ENCODE measurements at regions not wholly inside any gene's neighbourhood (a gene's known extent, or its start where the extent isn't known, plus 50 kb on each side); places are given as distances from the start of the nearest gene placed in this dataset.

DNA sequence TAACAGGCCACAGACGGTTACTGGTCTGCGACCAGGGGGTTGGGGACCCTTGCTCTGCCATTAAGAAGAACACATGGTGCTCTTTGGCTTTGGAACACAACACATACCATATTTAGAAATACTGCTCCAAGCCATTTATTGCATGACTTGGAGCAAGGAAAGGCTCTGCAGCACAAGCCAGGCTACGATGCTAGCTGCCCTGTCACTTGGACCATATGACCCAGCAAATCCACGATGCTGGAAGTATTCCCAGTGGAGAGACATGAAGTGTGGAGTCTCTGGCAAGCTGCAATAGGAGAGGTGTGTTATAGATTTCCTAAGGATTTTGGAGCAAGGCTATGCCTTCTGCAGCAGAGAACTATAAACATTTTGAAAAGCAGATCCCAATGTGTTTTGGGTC, 171.2 kb downstream of the HAUS1 start:
- POLR2A ChIA-PET, result no interaction called here

DNA sequence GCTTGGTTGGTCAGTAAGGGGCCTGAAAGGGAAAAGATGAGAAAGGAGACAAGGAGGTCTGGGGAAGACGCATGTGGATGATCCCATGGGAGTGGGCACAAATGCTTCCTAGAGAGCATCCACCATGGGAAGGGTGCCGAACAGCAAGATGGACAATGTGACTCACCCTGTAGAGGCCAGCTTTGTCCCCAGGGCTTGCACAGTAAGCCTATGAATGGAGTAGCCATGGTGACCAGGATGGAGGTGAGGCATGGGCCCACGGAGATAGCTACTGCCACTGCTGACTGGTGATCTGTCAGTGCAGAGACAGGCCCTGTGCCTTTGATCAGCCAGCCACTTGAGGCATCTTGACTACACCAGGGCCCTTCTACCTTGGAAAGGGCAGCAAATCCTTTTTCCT, 172.6 kb downstream of the HAUS1 start:
- Histone ChIP-seq H3K9me3 (ENCODE audit: control insufficient read depth in 1 of 2, insufficient read depth in 1 of 2, low read depth in 1 of 2, low read length in 2 of 2) (no peaks in the 10 kb centered on the region), H4K20me1 (ENCODE audit: insufficient read depth) (no peaks in the 10 kb centered on the region), H3K9me2 (ENCODE audit: insufficient read depth) (no peaks in the 10 kb centered on the region), H3K9ac (ENCODE audit: low read length) (no peak overlapping the region), H3K4me2 (ENCODE audit: low read length) (no peak overlapping the region), H3K4me1 (ENCODE audit: control insufficient read depth in 1 of 2, insufficient read depth in 2 of 2, low read length in 2 of 2) (no peaks in the 10 kb centered on the region), H3K36me3 (ENCODE audit: control insufficient read depth in 1 of 2, insufficient read depth in 2 of 2, low read length in 2 of 2) (no peaks in the 10 kb centered on the region), H3K27ac (ENCODE audit: low read depth, low read length) (no peak overlapping the region), H3K27me3 (ENCODE audit: insufficient read depth, low read length) (no peaks in the 10 kb centered on the region), H2AFZ (ENCODE audit: low read depth, low read length, poor library complexity, severe bottlenecking) (no peak overlapping the region), H3K4me3 (replicated peaks in 1 of 2; ENCODE audit: low read depth in 1 of 2, low read length in 2 of 2) (no peak overlapping the region), H3K79me2 (ENCODE audit: insufficient read depth, low read length) (no peaks in the 10 kb centered on the region)
- CTCF ChIA-PET, result interaction anchor here (1.7 kb wide), 1 partner anchor 381 kb away, joined by 6 read pairs; no protein-coding TSS in a partner anchor
- no peak for ATAC-seq
- POLR2A ChIA-PET, result no interaction called here
- TF ChIP-seq CBX3 (IDR thresholded peaks at IDR 0.05; ENCODE audit: low read depth), result no peak
- no peak for TF ChIP-seq JUND (IDR thresholded peaks at IDR 0.05)
- TF ChIP-seq, protein P1, sequence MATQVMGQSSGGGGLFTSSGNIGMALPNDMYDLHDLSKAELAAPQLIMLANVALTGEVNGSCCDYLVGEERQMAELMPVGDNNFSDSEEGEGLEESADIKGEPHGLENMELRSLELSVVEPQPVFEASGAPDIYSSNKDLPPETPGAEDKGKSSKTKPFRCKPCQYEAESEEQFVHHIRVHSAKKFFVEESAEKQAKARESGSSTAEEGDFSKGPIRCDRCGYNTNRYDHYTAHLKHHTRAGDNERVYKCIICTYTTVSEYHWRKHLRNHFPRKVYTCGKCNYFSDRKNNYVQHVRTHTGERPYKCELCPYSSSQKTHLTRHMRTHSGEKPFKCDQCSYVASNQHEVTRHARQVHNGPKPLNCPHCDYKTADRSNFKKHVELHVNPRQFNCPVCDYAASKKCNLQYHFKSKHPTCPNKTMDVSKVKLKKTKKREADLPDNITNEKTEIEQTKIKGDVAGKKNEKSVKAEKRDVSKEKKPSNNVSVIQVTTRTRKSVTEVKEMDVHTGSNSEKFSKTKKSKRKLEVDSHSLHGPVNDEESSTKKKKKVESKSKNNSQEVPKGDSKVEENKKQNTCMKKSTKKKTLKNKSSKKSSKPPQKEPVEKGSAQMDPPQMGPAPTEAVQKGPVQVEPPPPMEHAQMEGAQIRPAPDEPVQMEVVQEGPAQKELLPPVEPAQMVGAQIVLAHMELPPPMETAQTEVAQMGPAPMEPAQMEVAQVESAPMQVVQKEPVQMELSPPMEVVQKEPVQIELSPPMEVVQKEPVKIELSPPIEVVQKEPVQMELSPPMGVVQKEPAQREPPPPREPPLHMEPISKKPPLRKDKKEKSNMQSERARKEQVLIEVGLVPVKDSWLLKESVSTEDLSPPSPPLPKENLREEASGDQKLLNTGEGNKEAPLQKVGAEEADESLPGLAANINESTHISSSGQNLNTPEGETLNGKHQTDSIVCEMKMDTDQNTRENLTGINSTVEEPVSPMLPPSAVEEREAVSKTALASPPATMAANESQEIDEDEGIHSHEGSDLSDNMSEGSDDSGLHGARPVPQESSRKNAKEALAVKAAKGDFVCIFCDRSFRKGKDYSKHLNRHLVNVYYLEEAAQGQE (IDR thresholded peaks at IDR 0.05; ENCODE audit: low read depth), result no peak
- TF ChIP-seq FOSL1 (IDR thresholded peaks at IDR 0.05; ENCODE audit: low read depth), result no peak
- no peak for TF ChIP-seq RAD21 (IDR thresholded peaks at IDR 0.05; ENCODE audit: low read depth)
- no TSS peak for BruUV-seq (replicated peaks)
- RAD21 ChIA-PET (ENCODE audit: low non-redundant PET in 1 of 2, low total read pairs in 2 of 2, uncharacterized antibody in 2 of 2, unreplicated experiment in 2 of 2), result no interaction called here
- intact Hi-C loops (cut with micrococcal nuclease), result no loop called here
- no peak for DNase-seq (ENCODE audit: low read depth, low spot score)

More for the DNA sequence above, 171.2 kb downstream of the HAUS1 start:
- TF ChIP-seq SRF (IDR thresholded peaks at IDR 0.05; ENCODE audit: low read depth), result no peak
- TF ChIP-seq YY1 (IDR thresholded peaks at IDR 0.05; ENCODE audit: extremely low read depth, insufficient replicate concordance, low read depth, low read length), result no peak
- TF ChIP-seq EZH2 (IDR thresholded peaks at IDR 0.05), result no peak
- H3K4me1 ChIP-seq (ENCODE audit: control insufficient read depth in 1 of 2, insufficient read depth in 2 of 2, low read length in 2 of 2), result no peaks in the 10 kb centered on the region
- no peaks in the 10 kb centered on the region for H3K27me3 ChIP-seq (ENCODE audit: insufficient read depth, low read length)
- RAD21 ChIA-PET (ENCODE audit: low non-redundant PET in 1 of 2, low total read pairs in 2 of 2, uncharacterized antibody in 2 of 2, unreplicated experiment in 2 of 2), result no interaction called here
- H3K9me2 ChIP-seq (ENCODE audit: insufficient read depth), result no peaks in the 10 kb centered on the region
- ATAC-seq (no peak), DNase-seq (ENCODE audit: low read depth, low spot score) (no peak)
- no TSS peak for BruUV-seq (replicated peaks)
- no peaks in the 10 kb centered on the region for H3K9me3 ChIP-seq (ENCODE audit: control insufficient read depth in 1 of 2, insufficient read depth in 1 of 2, low read depth in 1 of 2, low read length in 2 of 2)
- intact Hi-C loops (cut with micrococcal nuclease), result no loop called here
- no peaks in the 10 kb centered on the region for H3K79me2 ChIP-seq (ENCODE audit: insufficient read depth, low read length)
- CTCF ChIA-PET, result interaction anchor here (0.6 kb wide), 1 partner anchor 610 kb away, joined by 3 read pairs; no protein-coding TSS in a partner anchor
- no peaks in the 10 kb centered on the region for H3K36me3 ChIP-seq (ENCODE audit: control insufficient read depth in 1 of 2, insufficient read depth in 2 of 2, low read length in 2 of 2)
- H3K9ac ChIP-seq (ENCODE audit: low read length), result no peak overlapping the region
- H3K4me2 ChIP-seq (ENCODE audit: low read length), result no peak overlapping the region
- H2AFZ ChIP-seq (ENCODE audit: low read depth, low read length, poor library complexity, severe bottlenecking), result no peak overlapping the region
- no peak overlapping the region for H3K27ac ChIP-seq (ENCODE audit: low read depth, low read length)
- no peaks in the 10 kb centered on the region for H4K20me1 ChIP-seq (ENCODE audit: insufficient read depth)
- no peak overlapping the region for H3K4me3 ChIP-seq (replicated peaks in 1 of 2; ENCODE audit: low read depth in 1 of 2, low read length in 2 of 2)

Measured in HCT116 (cell line).